Vagina (tissue), 2 donors: ENCODE measurements at regions not wholly inside any gene's neighbourhood (a gene's known extent, or its start where the extent isn't known, plus 50 kb on each side); places are given as distances from the start of the nearest gene placed in this dataset.
"Not testable (repeated sequence)": the region's sequence is repeated elsewhere in the genome, so short reads cannot be mapped to it uniquely, and the experiment has no call there.

Experiments used
- DNase-seq, 2 donors: peaks; one replicate each; pipeline ENCODE4 v3.0.0-alpha.2; 2017; ENCODE audit errors: extremely low spot score in 2 of 2
- H3K27ac ChIP-seq: fragments of 200-600 bp; sonication (generic); one replicate; pipeline ENCODE4 v1.5.1; 2019
- H3K27me3 ChIP-seq: fragments of 200-600 bp; sonication (generic); one replicate; pipeline ENCODE4 v1.5.1; 2019
- H3K36me3 ChIP-seq, 2 donors: fragments of 200-600 bp; sonication (generic); one replicate each; pipeline ENCODE4 v1.5.1; 2017 to 2019
- H3K4me1 ChIP-seq: fragments of 200-600 bp; sonication (generic); one replicate; pipeline ENCODE4 v1.5.1; 2019
- H3K4me3 ChIP-seq, 2 donors: fragments of 200-600 bp; sonication (generic); 1 replicate in 1 of 2; 2 replicates in 1 of 2; pipeline ENCODE4 v1.5.1; 2016 to 2019
- H3K9me3 ChIP-seq: fragments of 200-600 bp; sonication (generic); one replicate; pipeline ENCODE4 v1.5.1; 2019
- CTCF ChIP-seq, 3 experiments: fragments of 450-650 bp in 2 of 3; fragments of 200-600 bp in 1 of 3; sonication (generic) in 1 of 3; IDR thresholded peaks; one replicate each; pipeline ENCODE4 v1.5.1; 2017 to 2019; ENCODE audit warnings: antibody characterized with exemption in 3 of 3, mild to moderate bottlenecking in 2 of 3, moderate library complexity in 2 of 3
- POLR2A ChIP-seq, 2 donors: fragments of 450-650 bp; IDR thresholded peaks; one replicate each; pipeline ENCODE4 v1.6.1; 2017; ENCODE audit warnings: antibody characterized with exemption in 2 of 2, mild to moderate bottlenecking in 2 of 2, moderate library complexity in 2 of 2
- POLR2AphosphoS5 ChIP-seq, 2 donors: sonication (generic); formaldehyde crosslinking; IDR thresholded peaks; one replicate each; pipeline ENCODE4 v1.9.0; 2017; ENCODE audit warnings: antibody characterized with exemption in 2 of 2, mild to moderate bottlenecking in 2 of 2, low read depth in 1 of 2; ENCODE audit not compliant: insufficient read depth in 1 of 2
- intact Hi-C: fragments of 100-400 bp; cut with DNase I; formaldehyde crosslinking; loops from one replicate; pipeline ENCODE4 v1.15.1; 2023

DNA sequence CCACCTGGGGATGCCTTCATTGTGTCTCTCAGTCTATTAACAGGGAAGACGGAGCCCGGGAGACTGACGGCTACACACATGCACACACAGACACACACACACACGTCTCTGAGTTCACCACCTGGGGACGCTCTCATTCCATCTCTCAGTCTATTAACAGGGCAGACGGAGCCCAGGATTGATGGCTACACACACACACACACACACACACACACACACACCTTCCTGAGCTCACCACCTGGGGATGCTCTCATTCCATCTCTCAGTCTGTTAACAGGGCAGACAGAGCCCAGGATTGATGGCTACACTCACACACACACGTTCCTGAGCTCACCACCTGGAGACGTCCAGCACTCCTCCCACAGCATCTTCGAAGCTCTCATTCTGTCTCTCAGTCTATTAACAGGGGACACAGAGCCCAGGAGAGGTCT, 143.9 kb downstream of the OR4M2 start:
- intact Hi-C loops, result no loop called here
- Histone ChIP-seq H3K27me3 (no peaks in the 10 kb centered on the region), H3K4me1 (no peaks in the 10 kb centered on the region), H3K36me3 (no peaks in the 10 kb centered on the region), H3K4me3 (no peak overlapping the region), H3K27ac (no peak overlapping the region), H3K9me3 (no peaks in the 10 kb centered on the region)
- no peak for DNase-seq
- no peak for TF ChIP-seq POLR2A (IDR thresholded peaks at IDR 0.05)
- TF ChIP-seq CTCF (IDR thresholded peaks at IDR 0.05), result no peak
- no peak for TF ChIP-seq POLR2AphosphoS5 (IDR thresholded peaks at IDR 0.05; ENCODE audit: insufficient read depth in 1 of 2, low read depth in 1 of 2)

GRCh38 chr15:22224961-22225360, 144.6 kb downstream of the OR4M2 start:
- intact Hi-C loops, result not testable (repeated sequence)

GRCh38 chr15:22226034-22226790, 145.9 kb downstream of the OR4M2 start:
- no peak for DNase-seq
- Histone ChIP-seq H3K9me3 (no peaks in the 10 kb centered on the region), H3K36me3 (no peaks in the 10 kb centered on the region), H3K4me3 (no peak overlapping the region), H3K27ac (no peak overlapping the region), H3K27me3 (no peaks in the 10 kb centered on the region), H3K4me1 (no peaks in the 10 kb centered on the region)
- TF ChIP-seq POLR2AphosphoS5 (IDR thresholded peaks at IDR 0.05; ENCODE audit: insufficient read depth in 1 of 2, low read depth in 1 of 2) (no peak), CTCF (IDR thresholded peaks at IDR 0.05) (no peak), POLR2A (IDR thresholded peaks at IDR 0.05) (no peak)
- intact Hi-C loops, result no loop called here

More at GRCh38 chr15:22224961-22225360, 144.6 kb downstream of the OR4M2 start:
- H3K27me3 ChIP-seq, H3K4me1 ChIP-seq, H3K27ac ChIP-seq, H3K36me3 ChIP-seq, DNase-seq, H3K4me3 ChIP-seq, H3K9me3 ChIP-seq: not testable (repeated sequence)

- H3K27me3 ChIP-seq, result no peaks in the 10 kb centered on the region
- no peaks in the 10 kb centered on the region for H3K9me3 ChIP-seq
- TF ChIP-seq POLR2AphosphoS5 (IDR thresholded peaks at IDR 0.05; ENCODE audit: insufficient read depth in 1 of 2, low read depth in 1 of 2), result no peak
- no peak for TF ChIP-seq POLR2A (IDR thresholded peaks at IDR 0.05)
- no peak for TF ChIP-seq CTCF (IDR thresholded peaks at IDR 0.05)
- intact Hi-C loops, result no loop called here
- DNase-seq, result no peak
- H3K27ac ChIP-seq, result no peak overlapping the region
- H3K4me3 ChIP-seq, result no peak overlapping the region
- no peaks in the 10 kb centered on the region for H3K36me3 ChIP-seq
- H3K4me1 ChIP-seq, result no peaks in the 10 kb centered on the region
Measured at GRCh38 chr15:22227411-22228100, 147.2 kb downstream of the OR4M2 start.

DNA sequence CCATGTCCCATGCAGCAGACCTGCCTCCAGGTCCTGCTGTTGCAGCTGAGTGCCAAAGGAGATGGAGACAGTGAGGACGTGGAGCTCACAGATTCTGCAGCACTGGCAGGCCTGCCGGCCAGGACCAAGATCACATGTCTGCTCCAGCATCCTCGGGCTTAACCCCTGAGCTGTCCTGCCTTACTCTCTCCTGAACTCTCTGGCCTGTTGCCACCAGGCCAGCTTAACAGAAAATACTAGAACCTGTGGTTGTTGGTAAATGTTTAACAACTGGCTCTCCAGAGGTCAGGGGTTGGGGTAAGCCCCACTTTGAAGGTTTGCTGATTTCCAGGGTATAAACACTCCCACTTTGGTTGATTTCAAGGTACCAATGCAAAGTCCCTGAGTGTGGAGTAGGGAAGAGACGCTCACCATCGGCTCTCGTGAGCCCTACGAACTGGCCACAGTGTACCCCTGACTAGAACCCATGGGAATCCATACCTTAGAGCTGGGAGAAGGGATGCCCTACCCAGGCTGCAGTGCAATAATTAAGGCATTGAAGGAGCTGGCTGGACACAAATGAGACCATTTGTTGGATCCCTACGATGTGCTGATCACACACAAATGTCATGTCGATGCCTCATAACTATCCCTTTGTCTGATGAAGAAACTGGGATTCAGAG, 147.9 kb downstream of the OR4M2 start:
- H3K9me3 ChIP-seq, result no peaks in the 10 kb centered on the region
- intact Hi-C loops, result no loop called here
- H3K27ac ChIP-seq, result no peak overlapping the region
- TF ChIP-seq POLR2AphosphoS5 (IDR thresholded peaks at IDR 0.05; ENCODE audit: insufficient read depth in 1 of 2, low read depth in 1 of 2) (no peak), POLR2A (IDR thresholded peaks at IDR 0.05) (no peak), CTCF (IDR thresholded peaks at IDR 0.05) (no peak)
- DNase-seq, result no peak
- no peaks in the 10 kb centered on the region for H3K4me1 ChIP-seq
- H3K27me3 ChIP-seq, result no peaks in the 10 kb centered on the region
- H3K36me3 ChIP-seq, result no peaks in the 10 kb centered on the region
- no peak overlapping the region for H3K4me3 ChIP-seq
